ENCODE measurements at regions not wholly inside any gene's neighbourhood (a gene's known extent, or its start where the extent isn't known, plus 50 kb on each side); places are given as distances from the start of the nearest gene placed in this dataset.

- Histone ChIP-seq H3K9me3 (no peaks in the 10 kb centered on the region), H3K36me3 (no peaks in the 10 kb centered on the region), H3K27me3 (no peaks in the 10 kb centered on the region), H3K27ac (no peak overlapping the region), H3K4me1 (no peaks in the 10 kb centered on the region), H3K4me3 (no peak overlapping the region)
- 77 to 82% methylated on average over 5 of the region's 5 CpGs for WGBS, 2 donors
- no peak for DNase-seq (ENCODE audit: low spot score in 2 of 2)
- no peak for TF ChIP-seq CTCF (IDR thresholded peaks at IDR 0.05)
- no peak for TF ChIP-seq POLR2A (IDR thresholded peaks at IDR 0.05)
- TF ChIP-seq EP300 (IDR thresholded peaks at IDR 0.05): no peak
Measured at GRCh38 chr2:219998714-219999227, 371.3 kb downstream of the SLC4A3 start.

GRCh38 chr2:220000080-220000479, 372.6 kb downstream of the SLC4A3 start:
- no peaks in the 10 kb centered on the region for H3K27me3 ChIP-seq
- no peaks in the 10 kb centered on the region for H3K36me3 ChIP-seq
- H3K9me3 ChIP-seq: no peaks in the 10 kb centered on the region
- no peaks in the 10 kb centered on the region for H3K4me1 ChIP-seq
- no peak for DNase-seq (ENCODE audit: low spot score in 2 of 2)
- no peak overlapping the region for H3K4me3 ChIP-seq
- no peak for TF ChIP-seq EP300 (IDR thresholded peaks at IDR 0.05)
- TF ChIP-seq CTCF (IDR thresholded peaks at IDR 0.05): no peak
- TF ChIP-seq POLR2A (IDR thresholded peaks at IDR 0.05): no peak
- no peak overlapping the region for H3K27ac ChIP-seq
- WGBS, 2 donors: 84 to 87% methylated on average over 3 of the region's 3 CpGs

GRCh38 chr2:220000586-220000985, 373.2 kb downstream of the SLC4A3 start:
- TF ChIP-seq CTCF (IDR thresholded peaks at IDR 0.05): no peak
- no peak for TF ChIP-seq POLR2A (IDR thresholded peaks at IDR 0.05)
- no peak for TF ChIP-seq EP300 (IDR thresholded peaks at IDR 0.05)
- H3K27ac ChIP-seq: no peak overlapping the region
- no peaks in the 10 kb centered on the region for H3K4me1 ChIP-seq
- 87 to 96% methylated on average over 4 of the region's 4 CpGs for WGBS, 2 donors
- H3K9me3 ChIP-seq: no peaks in the 10 kb centered on the region
- H3K4me3 ChIP-seq: no peak overlapping the region
- no peaks in the 10 kb centered on the region for H3K27me3 ChIP-seq
- H3K36me3 ChIP-seq: no peaks in the 10 kb centered on the region
- no peak for DNase-seq (ENCODE audit: low spot score in 2 of 2)

GRCh38 chr2:220001751-220002150, 374.3 kb downstream of the SLC4A3 start:
- Histone ChIP-seq H3K9me3 (no peaks in the 10 kb centered on the region), H3K4me3 (no peak overlapping the region), H3K27ac (no peak overlapping the region), H3K4me1 (no peaks in the 10 kb centered on the region), H3K27me3 (no peaks in the 10 kb centered on the region), H3K36me3 (no peaks in the 10 kb centered on the region)
- DNase-seq (ENCODE audit: low spot score in 2 of 2): no peak
- WGBS, 2 donors: 69 to 76% methylated on average over 3 of the region's 3 CpGs
- no peak for TF ChIP-seq POLR2A (IDR thresholded peaks at IDR 0.05)
- no peak for TF ChIP-seq EP300 (IDR thresholded peaks at IDR 0.05)
- TF ChIP-seq CTCF (IDR thresholded peaks at IDR 0.05): no peak

- H3K27ac ChIP-seq: no peak overlapping the region
- no peak overlapping the region for H3K4me3 ChIP-seq
- TF ChIP-seq POLR2A (IDR thresholded peaks at IDR 0.05): no peak
- TF ChIP-seq CTCF (IDR thresholded peaks at IDR 0.05): no peak
- TF ChIP-seq EP300 (IDR thresholded peaks at IDR 0.05): no peak
- no peaks in the 10 kb centered on the region for H3K36me3 ChIP-seq
- H3K4me1 ChIP-seq: no peaks in the 10 kb centered on the region
- DNase-seq (ENCODE audit: low spot score in 2 of 2): no peak
- H3K9me3 ChIP-seq: no peaks in the 10 kb centered on the region
- H3K27me3 ChIP-seq: no peaks in the 10 kb centered on the region
- 79 to 83% methylated on average over 4 of the region's 4 CpGs for WGBS, 2 donors
Measured at GRCh38 chr2:220002251-220002650, 374.8 kb downstream of the SLC4A3 start.
